H9 (cell line): ENCODE measurements at regions not wholly inside any gene's neighbourhood (a gene's known extent, or its start where the extent isn't known, plus 50 kb on each side); places are given as distances from the start of the nearest gene placed in this dataset.

ENCODE experiments used
- DNase-seq: peaks from one replicate; pipeline ENCODE4 v3.0.0-alpha.2; 2017
- H2AFZ ChIP-seq: one replicate; pipeline ENCODE4 v1.6.1; 2013; ENCODE audit warnings: mild to moderate bottlenecking, low read length, control low read depth, moderate library complexity
- H2AK5ac ChIP-seq: 2 replicates; pipeline ENCODE4 v1.6.1; 2013; ENCODE audit warnings: low read length, control low read depth, mixed read lengths; ENCODE audit not compliant: insufficient read length
- H2BK120ac ChIP-seq: one replicate; pipeline ENCODE4 v1.6.1; 2013; ENCODE audit warnings: low read depth, mild to moderate bottlenecking, low read length, control low read depth, inconsistent platforms; ENCODE audit not compliant: poor library complexity, severe bottlenecking
- H2BK12ac ChIP-seq: 2 replicates; pipeline ENCODE4 v1.6.1; 2013; ENCODE audit warnings: low read length, control low read depth, mixed read lengths, low read depth; ENCODE audit not compliant: insufficient read length
- H2BK15ac ChIP-seq: 2 replicates; pipeline ENCODE4 v1.6.1; 2013; ENCODE audit warnings: low read depth, low read length, control low read depth
- H2BK20ac ChIP-seq: one replicate; pipeline ENCODE4 v1.6.1; 2013; ENCODE audit warnings: low read depth, mild to moderate bottlenecking, low read length, control low read depth, inconsistent platforms; ENCODE audit not compliant: poor library complexity, severe bottlenecking
- H2BK5ac ChIP-seq: 2 replicates; pipeline ENCODE4 v1.6.1; 2013; ENCODE audit warnings: low read length, control low read depth, mixed read lengths; ENCODE audit not compliant: insufficient read length
- H3K14ac ChIP-seq: 2 replicates; pipeline ENCODE4 v1.6.1; 2013; ENCODE audit warnings: low read length, control low read depth; ENCODE audit not compliant: insufficient read depth
- H3K18ac ChIP-seq: 2 replicates; pipeline ENCODE4 v1.6.1; 2013; ENCODE audit warnings: low read depth, mild to moderate bottlenecking, mixed read lengths, low read length, control low read depth; ENCODE audit not compliant: insufficient read length
- H3K23ac ChIP-seq: 2 replicates; pipeline ENCODE4 v1.6.1; 2013; ENCODE audit warnings: low read length, control low read depth, mixed read lengths, low read depth; ENCODE audit not compliant: insufficient read length
- H3K23me2 ChIP-seq: 2 replicates; pipeline ENCODE4 v1.6.1; 2013; ENCODE audit warnings: low read depth, mild to moderate bottlenecking, mixed read lengths, low read length, control low read depth; ENCODE audit not compliant: insufficient read length, poor library complexity, severe bottlenecking
- H3K27ac ChIP-seq: 2 replicates; pipeline ENCODE4 v1.5.1; 2013; ENCODE audit warnings: low read length, control low read depth, mixed read lengths, low read depth; ENCODE audit not compliant: insufficient read length
- H3K27me3 ChIP-seq: 2 replicates; pipeline ENCODE4 v1.6.1; 2013; ENCODE audit warnings: low read length, control low read depth, inconsistent platforms; ENCODE audit not compliant: insufficient read depth
- H3K4ac ChIP-seq: 2 replicates; pipeline ENCODE4 v1.6.1; 2013; ENCODE audit warnings: low read depth, mild to moderate bottlenecking, control low read depth, inconsistent platforms, low read length, moderate library complexity
- H3K4me1 ChIP-seq: 2 replicates; pipeline ENCODE4 v1.6.1; 2013; ENCODE audit warnings: low read length, control low read depth, inconsistent platforms; ENCODE audit not compliant: insufficient read depth
- H3K4me2 ChIP-seq: 2 replicates; pipeline ENCODE4 v1.6.1; 2013; ENCODE audit warnings: low read length, control low read depth, mixed read lengths; ENCODE audit not compliant: insufficient read length, insufficient read depth
- H3K56ac ChIP-seq: 2 replicates; pipeline ENCODE4 v1.6.1; 2013; ENCODE audit warnings: low read depth, mild to moderate bottlenecking, mixed read lengths, low read length, control low read depth; ENCODE audit not compliant: insufficient read length
- H3K79me1 ChIP-seq: 2 replicates; pipeline ENCODE4 v1.6.1; 2013; ENCODE audit warnings: low read depth, mild to moderate bottlenecking, moderate library complexity, low read length, control low read depth, inconsistent platforms; ENCODE audit not compliant: insufficient read depth, poor library complexity, severe bottlenecking
- H3K79me2 ChIP-seq: 2 replicates; pipeline ENCODE4 v1.6.1; 2013; ENCODE audit warnings: low read length, control low read depth, inconsistent platforms; ENCODE audit not compliant: insufficient read depth
- H3K9ac ChIP-seq: 2 replicates; pipeline ENCODE4 v1.6.1; 2013; ENCODE audit warnings: low read length, control low read depth, mixed read lengths; ENCODE audit not compliant: insufficient read length; ENCODE audit errors: extremely low read depth
- H3K9me3 ChIP-seq: one replicate; pipeline ENCODE4 v1.6.1; 2013; ENCODE audit warnings: low read depth, low read length, inconsistent platforms; ENCODE audit not compliant: control insufficient read depth
- H3T11ph ChIP-seq: one replicate; pipeline ENCODE4 v1.6.1; 2013; ENCODE audit warnings: mild to moderate bottlenecking, low read length, control low read depth, inconsistent platforms
- H4K20me1 ChIP-seq: one replicate; pipeline ENCODE4 v1.6.1; 2013; ENCODE audit not compliant: control insufficient read depth, insufficient read length, insufficient read depth
- H4K5ac ChIP-seq: 2 replicates; pipeline ENCODE4 v1.6.1; 2013; ENCODE audit warnings: low read depth, mild to moderate bottlenecking, mixed read lengths, low read length, control low read depth; ENCODE audit not compliant: insufficient read length
- H4K8ac ChIP-seq: replicated peaks from 2 replicates; pipeline ENCODE4 v1.6.1; 2013; ENCODE audit warnings: low read length, control low read depth, mixed read lengths, low read depth; ENCODE audit not compliant: insufficient read length
- H4K91ac ChIP-seq: 2 replicates; pipeline ENCODE4 v1.6.1; 2013; ENCODE audit warnings: low read depth, mild to moderate bottlenecking, moderate library complexity, mixed read lengths, low read length, control low read depth; ENCODE audit not compliant: insufficient read length
- H3K27ac Mint-ChIP-seq, 3 experiments: 2 replicates in 2 of 3; 3 replicates in 1 of 3; pipeline ENCODE4 v1.8.0; 2020 to 2021; ENCODE audit warnings: mixed read lengths in 3 of 3, mild to moderate bottlenecking in 1 of 3, moderate library complexity in 1 of 3
- H3K27me3 Mint-ChIP-seq: 2 replicates; pipeline ENCODE4 v1.8.0; 2021; ENCODE audit warnings: low read depth, mild to moderate bottlenecking, moderate library complexity, mixed read lengths
- H3K36me3 Mint-ChIP-seq, 3 experiments: 2 replicates in 2 of 3; 3 replicates in 1 of 3; pipeline ENCODE4 v1.8.0; 2020 to 2021; ENCODE audit warnings: low read depth in 3 of 3, mixed read lengths in 3 of 3; ENCODE audit not compliant: insufficient read depth in 1 of 3
- H3K4me1 Mint-ChIP-seq, 2 experiments: 2 replicates each; pipeline ENCODE4 v1.8.0; 2020; ENCODE audit warnings: mixed read lengths in 2 of 2
- H3K4me3 Mint-ChIP-seq, 2 experiments: 2 replicates in 1 of 2; 3 replicates in 1 of 2; pipeline ENCODE4 v1.8.0; 2020 to 2021; ENCODE audit warnings: mild to moderate bottlenecking in 2 of 2, mixed read lengths in 2 of 2, moderate library complexity in 1 of 2
- H3K9me3 Mint-ChIP-seq, 2 experiments: 2 replicates in 1 of 2; 3 replicates in 1 of 2; pipeline ENCODE4 v1.8.0; 2020; ENCODE audit warnings: mild to moderate bottlenecking in 2 of 2, mixed read lengths in 2 of 2, moderate library complexity in 1 of 2
- CTCF ChIP-seq: fragments of 200-600 bp; sonication (generic); conservative IDR thresholded peaks from 3 replicates; pipeline ENCODE4 v1.8.0; 2021; ENCODE audit warnings: antibody characterized with exemption, mild to moderate bottlenecking
- WGBS: extraction: QIAGEN DNeasy Blood & Tissue Kit; methylation state at CpG from one replicate; pipeline ENCODE4 v1.1.7; 2013; ENCODE audit warnings: missing lambda C conversion rate, low lambda C conversion rate, mixed read lengths; ENCODE audit not compliant: insufficient read length; ENCODE audit errors: extremely low coverage; 5-methylcytosine and 5-hydroxymethylcytosine counted together

GRCh38 chr5:116382032-116382873, 192.4 kb downstream of the SEMA6A start:
- Histone ChIP-seq H3K27ac (no peak overlapping the region), H3K4me2 (no peak overlapping the region), H3K23me2 (no peaks in the 10 kb centered on the region), H2AK5ac (no peak overlapping the region), H3K4ac (no peak overlapping the region), H2BK12ac (no peak overlapping the region), H4K91ac (no peak overlapping the region), H2BK120ac (no peak overlapping the region), H3K9ac (no peak overlapping the region), H2BK20ac (no peak overlapping the region), H3T11ph (no peak overlapping the region), H3K4me1 (0 out of 2 replicates have a peak, but pooled peaks cover 2% of the 10 kb centered on the region), H3K9me3 (no peaks in the 10 kb centered on the region), H2BK15ac (no peak overlapping the region), H3K18ac (no peak overlapping the region), H3K79me1 (no peaks in the 10 kb centered on the region), H2BK5ac (no peak overlapping the region), H4K8ac (no peak overlapping the region), H3K27me3 (no peaks in the 10 kb centered on the region), H4K5ac (no peak overlapping the region), H3K23ac (no peak overlapping the region), H3K14ac (no peak overlapping the region), H3K79me2 (no peaks in the 10 kb centered on the region), H3K56ac (no peak overlapping the region), H2AFZ (no peak overlapping the region), H4K20me1 (no peaks in the 10 kb centered on the region)
- no peak for TF ChIP-seq CTCF
- Mint-ChIP-seq H3K4me1 (peaks cover 8 to 10% of the 10 kb centered on the region in 2 experiments), H3K27me3 (no peaks in the 10 kb centered on the region), H3K27ac (no peak overlapping the region; a peak in 2 of 7 replicates), H3K4me3 (no peak overlapping the region), H3K36me3 (no peaks in the 10 kb centered on the region; a peak in 1 of 7 replicates), H3K9me3 (no peaks in the 10 kb centered on the region)
- no CpG with 5 or more reads among the region's 13 CpGs for WGBS
- DNase-seq: no peak
